OCI-LY7 (cell line): ENCODE measurements at regions not wholly inside any gene's neighbourhood (a gene's known extent, or its start where the extent isn't known, plus 50 kb on each side); places are given as distances from the start of the nearest gene placed in this dataset.

Experiments
- BruUV-seq: library from RNA; stranded (reverse); fragments of 400-500 nt; replicated peaks from 2 replicates; lab custom pipeline; 2021; lab: Mats Ljungman, UMichigan
- CTCF ChIA-PET: fragments of 300-600 bp; sonication (Branson Sonifier 250); formaldehyde crosslinking; loops from one replicate; lab custom pipeline; 2022; ENCODE audit warnings: antibody characterized with exemption; ENCODE audit not compliant: unreplicated experiment; lab: Charles Lee
- POLR2A ChIA-PET: fragments of 300-600 bp; sonication (Branson Sonifier 250); formaldehyde crosslinking; loops from one replicate; lab custom pipeline; 2022; ENCODE audit warnings: antibody characterized with exemption; lab: Charles Lee
- DNase-seq: peaks from one replicate; pipeline ENCODE4 v3.0.0-alpha.2; 2015; ENCODE audit warnings: low spot score
- H2AFZ ChIP-seq: fragments of 200-600 bp; sonication (generic), shearing (Covaris generic); 2 replicates; pipeline ENCODE4 v1.6.1; 2014; ENCODE audit warnings: mild to moderate bottlenecking, antibody characterized with exemption, low read length, moderate library complexity
- H3K27ac ChIP-seq: fragments of 200-600 bp; sonication (generic); 2 replicates; pipeline ENCODE4 v1.5.1; 2014; ENCODE audit warnings: mixed run types, low read depth, mild to moderate bottlenecking, moderate library complexity, low read length, inconsistent platforms; ENCODE audit not compliant: poor library complexity, severe bottlenecking
- H3K36me3 ChIP-seq: fragments of 200-600 bp; sonication (generic); 2 replicates; pipeline ENCODE4 v1.6.1; 2014; ENCODE audit warnings: mild to moderate bottlenecking, antibody characterized with exemption, low read length, moderate library complexity, mixed read lengths; ENCODE audit not compliant: insufficient read depth
- H3K4me1 ChIP-seq: fragments of 200-600 bp; sonication (generic); 2 replicates; pipeline ENCODE4 v1.5.1; 2014; ENCODE audit warnings: mild to moderate bottlenecking, low read length; ENCODE audit not compliant: insufficient read depth, poor library complexity, severe bottlenecking
- H3K4me2 ChIP-seq: fragments of 200-600 bp; sonication (generic); 2 replicates; pipeline ENCODE4 v1.6.1; 2014; ENCODE audit warnings: mild to moderate bottlenecking, low read length
- H3K4me3 ChIP-seq: fragments of 200-600 bp; sonication (generic); 2 replicates; pipeline ENCODE4 v1.5.1; 2014; ENCODE audit warnings: mild to moderate bottlenecking, low read depth, low read length; ENCODE audit not compliant: poor library complexity, severe bottlenecking
- H3K79me2 ChIP-seq: fragments of 200-600 bp; sonication (generic); 2 replicates; pipeline ENCODE4 v1.6.1; 2016; ENCODE audit warnings: low read depth, mild to moderate bottlenecking, low read length, moderate library complexity, mixed read lengths; ENCODE audit not compliant: insufficient read depth
- H3K9me2 ChIP-seq: fragments of 200-600 bp; sonication (generic); 2 replicates; pipeline ENCODE4 v1.6.1; 2016; ENCODE audit warnings: mild to moderate bottlenecking, low read length, mixed read lengths; ENCODE audit not compliant: insufficient read depth
- H3K9me3 ChIP-seq: fragments of 200-600 bp; sonication (generic); 2 replicates; pipeline ENCODE4 v1.6.1; 2014; ENCODE audit warnings: mild to moderate bottlenecking, mixed run types, low read length, mixed read lengths
- H4K20me1 ChIP-seq: fragments of 200-600 bp; sonication (generic); 2 replicates; pipeline ENCODE4 v1.6.1; 2014; ENCODE audit warnings: mild to moderate bottlenecking, antibody characterized with exemption, low read length, moderate library complexity, mixed read lengths; ENCODE audit not compliant: insufficient read depth
- CTCF ChIP-seq: fragments of 200-600 bp; sonication (generic); conservative IDR thresholded peaks from 2 replicates; pipeline ENCODE4 v1.5.1; 2014; ENCODE audit warnings: mild to moderate bottlenecking, antibody characterized with exemption, low read length, moderate library complexity, mixed read lengths
- EZH2phosphoT487 ChIP-seq: fragments of 200-600 bp; sonication (generic); IDR thresholded peaks from 2 replicates; pipeline ENCODE4 v1.6.1; 2018; ENCODE audit warnings: low read depth, borderline replicate concordance, mild to moderate bottlenecking, mixed run types, antibody characterized with exemption, low read length, moderate library complexity, mixed read lengths
- intact Hi-C: fragments of 100-400 bp; cut with micrococcal nuclease; formaldehyde crosslinking; loops from one replicate; pipeline ENCODE4 v1.10.0; 2022; ENCODE audit not compliant: unreplicated experiment

- ChIA-PET CTCF (no interaction called here), POLR2A (interaction anchor here (1.2 kb wide), 1 partner anchor 31 kb away, joined by 3 read pairs; no protein-coding TSS in a partner anchor)
- Histone ChIP-seq H2AFZ (no peak overlapping the region), H3K27ac (no peak overlapping the region), H3K79me2 (no peaks in the 10 kb centered on the region), H3K9me2 (no peaks in the 10 kb centered on the region), H3K4me1 (no peaks in the 10 kb centered on the region), H3K4me2 (no peak overlapping the region), H4K20me1 (no peaks in the 10 kb centered on the region), H3K9me3 (no peaks in the 10 kb centered on the region), H3K36me3 (no peaks in the 10 kb centered on the region), H3K4me3 (no peak overlapping the region)
- TF ChIP-seq CTCF (no peak), EZH2phosphoT487 (no peak)
- DNase-seq: no peak
- BruUV-seq: no TSS peak
- intact Hi-C loops: no loop called here
Observed at GRCh38 chr6:106889692-106890091, 84.8 kb downstream of the CD24 start.

- Histone ChIP-seq H3K4me2 (no peak overlapping the region), H3K27ac (no peak overlapping the region), H3K36me3 (no peaks in the 10 kb centered on the region), H4K20me1 (no peaks in the 10 kb centered on the region), H3K9me2 (no peaks in the 10 kb centered on the region), H3K4me3 (no peak overlapping the region), H3K79me2 (no peaks in the 10 kb centered on the region), H3K9me3 (no peaks in the 10 kb centered on the region), H2AFZ (0 out of 2 replicates have a peak overlapping the region, but pooled peaks have one; percentile 2), H3K4me1 (no peaks in the 10 kb centered on the region)
- ChIA-PET POLR2A (interaction anchor here (0.7 to 1.3 kb wide), 4 partner anchors 10 to 221 kb away, joined by 3 to 14 read pairs (median 3); no protein-coding TSS in a partner anchor), CTCF (interaction anchor here (0.6 kb wide), 1 partner anchor 1413 kb away, joined by 3 read pairs; no protein-coding TSS in a partner anchor)
- intact Hi-C loops: no loop called here
- TF ChIP-seq CTCF: no peak
- TF ChIP-seq EZH2phosphoT487: no peak
- BruUV-seq: no TSS peak
- DNase-seq: no peak
Observed at GRCh38 chr6:106886922-106887797, 87.4 kb downstream of the CD24 start.
